Stimulated activated CD8-positive, alpha-beta memory T cell treated with anti-CD3 and anti-CD28 coated beads, Interleukin-2, amount 100 ng/mL, for 48 hours (primary cell): ENCODE measurements at regions not wholly inside any gene's neighbourhood (a gene's known extent, or its start where the extent isn't known, plus 50 kb on each side); places are given as distances from the start of the nearest gene placed in this dataset.

Experiments used
- DNase-seq, 2 donors: peaks; one replicate each; pipeline ENCODE4 v3.0.0-alpha.2; 2020; ENCODE audit warnings: low read depth in 2 of 2

- DNase-seq = no peak
These were observed 210.7 kb downstream of the URI1 start for GRCh38 chr19:30152510-30153291.

- DNase-seq = no peak
These were observed 211.5 kb downstream of the URI1 start for GRCh38 chr19:30153326-30154210.

- DNase-seq = no peak
These were observed 212.4 kb downstream of the URI1 start for GRCh38 chr19:30154410-30154809.

- DNase-seq = no peak
These were observed 213.6 kb downstream of the URI1 start for GRCh38 chr19:30155381-30156200.

GRCh38 chr19:30156646-30157045 lies 214.6 kb downstream of the URI1 start:
- no peak for DNase-seq

GRCh38 chr19:30158067-30158892 lies 213.9 kb upstream of the ZNF536 start:
- DNase-seq = no peak

GRCh38 chr19:30158893-30159245 lies 213.3 kb upstream of the ZNF536 start:
- DNase-seq = no peak

- DNase-seq = no peak
These were observed 212.5 kb upstream of the ZNF536 start for GRCh38 chr19:30159636-30160035.

- DNase-seq = no peak
These were observed 211.8 kb upstream of the ZNF536 start for GRCh38 chr19:30160426-30160825.

GRCh38 chr19:30161021-30161655 lies 211.0 kb upstream of the ZNF536 start:
- DNase-seq = no peak

- no peak for DNase-seq
These were observed 210.4 kb upstream of the ZNF536 start for GRCh38 chr19:30161770-30162169.

GRCh38 chr19:30162718-30163117 lies 209.5 kb upstream of the ZNF536 start:
- DNase-seq = no peak

GRCh38 chr19:30163663-30164062 lies 208.5 kb upstream of the ZNF536 start:
- no peak for DNase-seq

- DNase-seq = no peak
These were observed 206.9 kb upstream of the ZNF536 start for GRCh38 chr19:30165228-30165813.

GRCh38 chr19:30167206-30167868 lies 204.8 kb upstream of the ZNF536 start:
- DNase-seq = no peak

GRCh38 chr19:30167976-30168635 lies 204.1 kb upstream of the ZNF536 start:
- no peak for DNase-seq

- DNase-seq = no peak
These were observed 203.4 kb upstream of the ZNF536 start for GRCh38 chr19:30168760-30169159.

- no peak for DNase-seq
These were observed 202.8 kb upstream of the ZNF536 start for GRCh38 chr19:30169196-30169900.

- DNase-seq = no peak
These were observed 202.1 kb upstream of the ZNF536 start for GRCh38 chr19:30170081-30170480.
